Ectodermal cell (in vitro differentiated cells): ENCODE measurements at regions not wholly inside any gene's neighbourhood (a gene's known extent, or its start where the extent isn't known, plus 50 kb on each side); places are given as distances from the start of the nearest gene placed in this dataset.

ENCODE experiments used
- H3K27ac ChIP-seq: 2 replicates; pipeline ENCODE4 v1.7.0; 2013; ENCODE audit warnings: mild to moderate bottlenecking, low read depth, low read length; ENCODE audit not compliant: insufficient read depth, poor library complexity, severe bottlenecking
- H3K27me3 ChIP-seq: 2 replicates; pipeline ENCODE4 v1.7.0; 2013; ENCODE audit warnings: mild to moderate bottlenecking, low read length; ENCODE audit not compliant: insufficient read depth, control insufficient read depth, poor library complexity, severe bottlenecking
- H3K36me3 ChIP-seq: one replicate; pipeline ENCODE4 v1.7.0; 2013; ENCODE audit warnings: low read length; ENCODE audit not compliant: control insufficient read depth, insufficient read depth
- H3K4me1 ChIP-seq: one replicate; pipeline ENCODE4 v1.7.0; 2013; ENCODE audit warnings: low read length; ENCODE audit not compliant: control insufficient read depth, insufficient read depth
- H3K4me3 ChIP-seq: 2 replicates; pipeline ENCODE4 v1.7.0; 2013; ENCODE audit warnings: low read depth, low read length, control low read depth; ENCODE audit not compliant: insufficient read depth
- H3K9me3 ChIP-seq: 2 replicates; pipeline ENCODE4 v1.7.0; 2013; ENCODE audit warnings: mild to moderate bottlenecking, low read length, moderate library complexity; ENCODE audit not compliant: control insufficient read depth
- WGBS, 2 experiments: methylation state at CpG; one replicate each; pipeline ENCODE4 v1.1.7; 2013; ENCODE audit warnings: missing lambda C conversion rate in 2 of 2; 5-methylcytosine and 5-hydroxymethylcytosine counted together

GRCh38 chr2:217248312-217248935 lies 388.6 kb upstream of the TNP1 start:
- H3K36me3 ChIP-seq = no peaks in the 10 kb centered on the region
- peaks cover 12% of the 10 kb centered on the region for H3K4me1 ChIP-seq
- WGBS, 2 experiments = 78 to 81% methylated on average over 9 of the region's 9 CpGs
- H3K9me3 ChIP-seq = no peaks in the 10 kb centered on the region
- H3K4me3 ChIP-seq = no peak overlapping the region
- H3K27ac ChIP-seq = no peak overlapping the region
- no peaks in the 10 kb centered on the region for H3K27me3 ChIP-seq

- Histone ChIP-seq H3K4me1 (peaks cover 12% of the 10 kb centered on the region), H3K9me3 (no peaks in the 10 kb centered on the region), H3K4me3 (no peak overlapping the region), H3K27ac (no peak overlapping the region), H3K36me3 (no peaks in the 10 kb centered on the region), H3K27me3 (no peaks in the 10 kb centered on the region)
- 92 to 93% methylated on average over 8 of the region's 8 CpGs for WGBS, 2 experiments
These were observed 387.6 kb upstream of the TNP1 start for GRCh38 chr2:217247476-217247875.

GRCh38 chr2:217246108-217246507 lies 386.2 kb upstream of the TNP1 start:
- H3K4me1 ChIP-seq = peaks cover 12% of the 10 kb centered on the region
- no peaks in the 10 kb centered on the region for H3K9me3 ChIP-seq
- H3K36me3 ChIP-seq = no peaks in the 10 kb centered on the region
- WGBS, 2 experiments = 92 to 93% methylated on average over 2 to 6 of the region's 6 CpGs
- H3K4me3 ChIP-seq = no peak overlapping the region
- H3K27me3 ChIP-seq = no peaks in the 10 kb centered on the region
- H3K27ac ChIP-seq = no peak overlapping the region

- H3K4me1 ChIP-seq = peaks cover 7% of the 10 kb centered on the region
- no peak overlapping the region for H3K27ac ChIP-seq
- no peaks in the 10 kb centered on the region for H3K27me3 ChIP-seq
- no peaks in the 10 kb centered on the region for H3K9me3 ChIP-seq
- no peaks in the 10 kb centered on the region for H3K36me3 ChIP-seq
- H3K4me3 ChIP-seq = no peak overlapping the region
- WGBS, 2 experiments = 93 to 95% methylated on average over 3 to 4 of the region's 4 CpGs
These were observed 385.0 kb upstream of the TNP1 start for GRCh38 chr2:217244815-217245214.

GRCh38 chr2:217242947-217243346 lies 383.1 kb upstream of the TNP1 start:
- no peaks in the 10 kb centered on the region for H3K9me3 ChIP-seq
- no peaks in the 10 kb centered on the region for H3K36me3 ChIP-seq
- 95 to 97% methylated on average over 3 of the region's 3 CpGs for whole genome bisulfite sequencing, 2 experiments
- H3K4me3 ChIP-seq = no peak overlapping the region
- H3K27me3 ChIP-seq = no peaks in the 10 kb centered on the region
- H3K27ac ChIP-seq = no peak overlapping the region
- H3K4me1 ChIP-seq = peaks cover 2% of the 10 kb centered on the region

GRCh38 chr2:217231724-217232123 lies 371.9 kb upstream of the TNP1 start:
- H3K27me3 ChIP-seq = no peaks in the 10 kb centered on the region
- no peak overlapping the region for H3K4me3 ChIP-seq
- no peaks in the 10 kb centered on the region for H3K9me3 ChIP-seq
- no peak overlapping the region for H3K27ac ChIP-seq
- H3K4me1 ChIP-seq = peaks cover 8% of the 10 kb centered on the region
- H3K36me3 ChIP-seq = no peaks in the 10 kb centered on the region
- WGBS, 2 experiments = 88 to 89% methylated on average over 3 of the region's 3 CpGs

- H3K4me1 ChIP-seq = peaks cover 8% of the 10 kb centered on the region
- H3K27ac ChIP-seq = no peak overlapping the region
- H3K4me3 ChIP-seq = no peak overlapping the region
- H3K36me3 ChIP-seq = no peaks in the 10 kb centered on the region
- no CpG with 5 or more reads among the region's 1 CpG for WGBS, 2 experiments
- H3K9me3 ChIP-seq = no peaks in the 10 kb centered on the region
- H3K27me3 ChIP-seq = no peaks in the 10 kb centered on the region
These were observed 371.3 kb upstream of the TNP1 start for GRCh38 chr2:217231212-217231611.

GRCh38 chr2:217228732-217229131 lies 368.9 kb upstream of the TNP1 start:
- no peak overlapping the region for H3K4me3 ChIP-seq
- no peaks in the 10 kb centered on the region for H3K36me3 ChIP-seq
- H3K27me3 ChIP-seq = no peaks in the 10 kb centered on the region
- no peaks in the 10 kb centered on the region for H3K9me3 ChIP-seq
- peaks cover 8% of the 10 kb centered on the region for H3K4me1 ChIP-seq
- no peak overlapping the region for H3K27ac ChIP-seq
- WGBS, 2 experiments = 88 to 100% methylated on average over 1 of the region's 1 CpG

- Histone ChIP-seq H3K27me3 (no peaks in the 10 kb centered on the region), H3K36me3 (no peaks in the 10 kb centered on the region), H3K27ac (no peak overlapping the region), H3K4me1 (peaks cover 8% of the 10 kb centered on the region), H3K4me3 (no peak overlapping the region), H3K9me3 (no peaks in the 10 kb centered on the region)
- WGBS, 2 experiments = 87 to 92% methylated on average over 2 of the region's 5 CpGs
These were observed 367.9 kb upstream of the TNP1 start for GRCh38 chr2:217227794-217228193.

- H3K27ac ChIP-seq = no peak overlapping the region
- no peaks in the 10 kb centered on the region for H3K9me3 ChIP-seq
- H3K36me3 ChIP-seq = no peaks in the 10 kb centered on the region
- H3K4me3 ChIP-seq = no peak overlapping the region
- H3K27me3 ChIP-seq = no peaks in the 10 kb centered on the region
- H3K4me1 ChIP-seq = peaks cover 8% of the 10 kb centered on the region
- 88% methylated on average over 1 of the region's 1 CpG for WGBS, 2 experiments
These were observed 365.7 kb upstream of the TNP1 start for GRCh38 chr2:217225596-217225995.
